ENCODE measurements at regions not wholly inside any gene's neighbourhood (a gene's known extent, or its start where the extent isn't known, plus 50 kb on each side); places are given as distances from the start of the nearest gene placed in this dataset.

- Histone ChIP-seq H3K27ac (ENCODE audit: insufficient read length, low read depth, low read length) (no peak overlapping the region), H3K9me3 (ENCODE audit: control insufficient read depth, low read depth, low read length) (no peaks in the 10 kb centered on the region), H3T11ph (ENCODE audit: low read length) (no peak overlapping the region), H2BK5ac (ENCODE audit: insufficient read length, low read length) (no peak overlapping the region), H3K56ac (ENCODE audit: insufficient read length, low read depth, low read length) (no peak overlapping the region), H3K79me2 (ENCODE audit: insufficient read depth, low read length) (no peaks in the 10 kb centered on the region), H4K91ac (ENCODE audit: insufficient read length, low read depth, low read length) (no peak overlapping the region), H3K79me1 (ENCODE audit: insufficient read depth, low read depth, low read length, poor library complexity, severe bottlenecking) (no peaks in the 10 kb centered on the region), H3K4me1 (ENCODE audit: insufficient read depth, low read length) (no peaks in the 10 kb centered on the region), H4K5ac (ENCODE audit: insufficient read length, low read depth, low read length) (no peak overlapping the region), H3K9ac (ENCODE audit: extremely low read depth, insufficient read length, low read length) (no peak overlapping the region), H4K8ac (replicated peaks; ENCODE audit: insufficient read length, low read depth, low read length) (no peak overlapping the region), H2BK20ac (ENCODE audit: low read depth, low read length, poor library complexity, severe bottlenecking) (no peak overlapping the region), H2BK12ac (ENCODE audit: insufficient read length, low read depth, low read length) (no peak overlapping the region), H3K4ac (ENCODE audit: low read depth, low read length) (no peak overlapping the region), H2BK120ac (ENCODE audit: low read depth, low read length, poor library complexity, severe bottlenecking) (no peak overlapping the region), H2AFZ (ENCODE audit: low read length) (no peak overlapping the region), H2AK5ac (ENCODE audit: insufficient read length, low read length) (no peak overlapping the region), H3K18ac (ENCODE audit: insufficient read length, low read depth, low read length) (no peak overlapping the region), H2BK15ac (ENCODE audit: low read depth, low read length) (no peak overlapping the region), H3K23ac (ENCODE audit: insufficient read length, low read depth, low read length) (no peak overlapping the region), H4K20me1 (ENCODE audit: control insufficient read depth, insufficient read depth, insufficient read length) (no peaks in the 10 kb centered on the region), H3K23me2 (ENCODE audit: insufficient read length, low read depth, low read length, poor library complexity, severe bottlenecking) (no peaks in the 10 kb centered on the region), H3K27me3 (ENCODE audit: insufficient read depth, low read length) (no peaks in the 10 kb centered on the region), H3K4me2 (ENCODE audit: insufficient read depth, insufficient read length, low read length) (no peak overlapping the region), H3K14ac (ENCODE audit: insufficient read depth, low read length) (no peak overlapping the region)
- no CpG with 5 or more reads among the region's 9 CpGs for WGBS (ENCODE audit: extremely low coverage, insufficient read length, low lambda C conversion rate)
- no peak overlapping the region for H3K4me3 Mint-ChIP-seq
- H3K27me3 Mint-ChIP-seq (ENCODE audit: low read depth) = no peaks in the 10 kb centered on the region; the same call in 1 of the 2 replicates
- H3K9me3 Mint-ChIP-seq = no peaks in the 10 kb centered on the region; a peak in 2 of 5 replicates
- peak overlapping the region in 1 of 3 experiments; percentile 52; a peak in 1 of 7 replicates for H3K27ac Mint-ChIP-seq
- DNase-seq = no peak
- no peaks in the 10 kb centered on the region; a peak in 1 of 7 replicates for H3K36me3 Mint-ChIP-seq (ENCODE audit: insufficient read depth in 1 of 3, low read depth in 3 of 3)
- TF ChIP-seq CTCF (conservative IDR thresholded peaks at IDR 0.05) = no peak
- peaks cover 11 to 21% of the 10 kb centered on the region in 2 experiments for H3K4me1 Mint-ChIP-seq
Observed at GRCh38 chr10:3948843-3949242, 163.8 kb upstream of the KLF6 start.
